Right forelimb (tissue), 1 donor: ENCODE measurements at regions not wholly inside any gene's neighbourhood (a gene's known extent, or its start where the extent isn't known, plus 50 kb on each side); places are given as distances from the start of the nearest gene placed in this dataset.
"Not testable (repeated sequence)": the region's sequence is repeated elsewhere in the genome, so short reads cannot be mapped to it uniquely, and the experiment has no call there.

ENCODE experiments used
- DNase-seq: peaks from one replicate; pipeline ENCODE4 v3.0.0-alpha.2; 2018

- DNase-seq, result no peak
Observed at GRCh38 chr12:45490232-45490881, 239.1 kb upstream of the ARID2 start.

GRCh38 chr12:45494279-45494678 is 235.2 kb upstream of the ARID2 start:
- no peak for DNase-seq

- DNase-seq, result no peak
Observed at GRCh38 chr12:45498645-45499044, 230.9 kb upstream of the ARID2 start.

DNA sequence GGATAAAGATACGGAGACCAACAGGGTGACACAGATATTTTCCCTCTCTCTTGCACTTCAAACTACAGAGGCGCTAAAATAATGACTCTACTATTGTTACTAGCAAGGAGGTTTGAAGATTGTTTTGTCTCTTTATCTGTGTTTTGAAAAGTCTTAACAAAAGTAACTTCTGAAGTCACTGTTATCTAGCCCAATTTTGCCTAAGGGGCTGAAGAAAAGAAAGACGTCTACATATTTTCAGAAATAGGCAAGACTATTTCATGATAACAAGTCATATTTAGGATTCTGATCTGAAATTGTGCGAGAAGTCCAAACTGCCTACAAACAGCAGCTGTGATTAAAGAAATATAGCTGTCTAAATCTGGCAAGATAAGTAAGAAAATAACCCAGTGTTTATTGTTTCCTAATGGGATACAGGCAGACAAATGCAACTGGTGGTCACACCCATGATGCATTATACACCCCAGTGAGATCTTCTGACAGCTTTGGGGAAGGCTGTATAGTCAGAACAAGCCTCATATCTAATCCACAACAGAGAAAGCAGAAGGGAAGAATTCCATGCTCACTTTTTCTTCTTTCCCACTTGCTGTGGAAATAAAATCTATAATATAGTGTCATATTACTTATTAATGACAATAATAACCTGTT is 226.9 kb upstream of the ARID2 start:
- DNase-seq, result no peak

- DNase-seq, result no peak
Observed at GRCh38 chr12:45503899-45504298, 225.6 kb upstream of the ARID2 start.

- no peak for DNase-seq
Observed at GRCh38 chr12:45504316-45505010, 225.0 kb upstream of the ARID2 start.

- no peak for DNase-seq
Observed at GRCh38 chr12:45509187-45509586, 220.3 kb upstream of the ARID2 start.

GRCh38 chr12:45509621-45510020 is 219.9 kb upstream of the ARID2 start:
- DNase-seq, result no peak

DNA sequence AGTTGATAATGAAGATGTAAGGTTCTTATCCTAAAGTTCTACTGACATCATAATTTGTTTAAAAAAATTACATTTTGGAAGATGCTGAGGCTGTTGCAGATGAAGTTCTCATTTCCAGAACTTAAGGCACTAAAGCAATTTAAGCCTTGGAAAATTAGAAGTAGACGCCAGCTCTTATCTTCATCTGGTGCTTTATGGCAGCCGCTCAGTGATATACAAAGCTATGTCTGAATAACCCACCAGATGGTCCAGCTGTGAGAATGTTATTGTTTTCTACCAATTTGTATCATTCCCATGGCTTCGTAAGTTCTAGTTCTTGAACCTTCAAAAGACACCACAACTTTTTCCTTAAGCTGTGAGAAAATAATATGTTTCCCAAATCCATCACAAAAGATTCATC is 212.1 kb upstream of the ARID2 start:
- no peak for DNase-seq

- DNase-seq, result no peak
Observed at GRCh38 chr12:45518291-45519235, 210.9 kb upstream of the ARID2 start.

DNA sequence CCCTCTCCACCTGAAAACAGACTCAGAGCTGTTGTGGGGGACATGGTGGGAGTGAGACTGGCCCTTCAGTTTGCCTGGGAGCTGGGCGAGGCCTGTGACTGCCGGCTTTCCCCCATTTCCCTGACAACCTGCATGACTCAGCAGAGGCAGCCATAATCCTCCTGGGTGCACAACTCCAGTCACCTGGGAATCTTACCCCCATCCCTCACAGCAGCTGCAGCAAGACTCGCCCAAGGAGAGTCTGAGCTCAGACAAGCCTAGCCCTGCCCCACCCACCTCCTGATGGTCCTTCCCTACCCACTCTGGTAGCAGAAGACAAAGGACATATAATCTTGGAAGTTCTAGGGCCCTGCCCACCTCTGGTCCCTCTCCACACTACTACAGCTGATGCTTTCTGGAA is 207.3 kb upstream of the ARID2 start:
- no peak for DNase-seq

GRCh38 chr12:45526823-45527222 is 202.7 kb upstream of the ARID2 start:
- DNase-seq, result not testable (repeated sequence)

- no peak for DNase-seq
Observed at GRCh38 chr12:45532113-45532512, 197.4 kb upstream of the ARID2 start.

GRCh38 chr12:45535610-45536180 is 193.8 kb upstream of the ARID2 start:
- no peak for DNase-seq

DNA sequence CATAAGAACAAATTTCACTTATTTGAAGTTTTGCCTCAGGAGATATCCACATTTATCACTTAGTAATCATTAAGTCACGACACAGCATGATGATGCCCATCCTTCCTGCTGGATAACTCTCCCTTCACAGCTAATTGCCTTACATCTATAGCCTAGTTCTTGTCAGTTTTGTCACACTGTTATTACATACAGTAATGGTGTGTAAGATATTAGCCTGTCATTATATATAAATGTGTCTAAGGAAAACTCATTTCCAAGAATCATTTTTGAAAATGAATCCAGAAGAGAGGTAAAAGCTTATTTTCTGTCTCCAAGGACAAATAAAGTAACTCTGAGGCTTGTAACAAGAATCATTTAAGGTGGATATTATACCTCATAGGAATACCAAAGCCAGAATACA is 193.2 kb upstream of the ARID2 start:
- DNase-seq, result no peak

- DNase-seq, result no peak
Observed at GRCh38 chr12:45540661-45541341, 188.7 kb upstream of the ARID2 start.

- DNase-seq, result peak; percentile 54
Observed at GRCh38 chr12:45543887-45544286, 185.6 kb upstream of the ARID2 start.

DNA sequence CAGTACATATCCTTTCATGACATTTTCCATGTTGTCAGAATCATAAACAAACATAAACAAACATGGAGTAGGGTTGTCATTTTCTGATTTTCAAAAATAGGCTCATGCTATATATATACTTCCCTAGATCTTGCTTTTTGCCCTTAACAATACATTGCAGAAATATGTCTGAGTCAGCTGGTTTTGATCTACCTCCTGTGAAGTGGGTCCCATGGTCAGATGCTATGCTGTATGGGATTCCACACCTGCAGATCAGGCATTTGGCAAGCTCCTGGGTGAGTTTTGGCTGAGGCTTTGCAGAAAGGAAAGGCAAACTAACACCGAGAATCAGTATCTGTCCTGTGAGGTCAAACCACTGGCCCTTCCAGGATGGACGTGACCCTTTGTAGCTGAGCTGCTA is 183.0 kb upstream of the ARID2 start:
- DNase-seq, result no peak

GRCh38 chr12:45547132-45547531 is 182.4 kb upstream of the ARID2 start:
- DNase-seq, result no peak

DNA sequence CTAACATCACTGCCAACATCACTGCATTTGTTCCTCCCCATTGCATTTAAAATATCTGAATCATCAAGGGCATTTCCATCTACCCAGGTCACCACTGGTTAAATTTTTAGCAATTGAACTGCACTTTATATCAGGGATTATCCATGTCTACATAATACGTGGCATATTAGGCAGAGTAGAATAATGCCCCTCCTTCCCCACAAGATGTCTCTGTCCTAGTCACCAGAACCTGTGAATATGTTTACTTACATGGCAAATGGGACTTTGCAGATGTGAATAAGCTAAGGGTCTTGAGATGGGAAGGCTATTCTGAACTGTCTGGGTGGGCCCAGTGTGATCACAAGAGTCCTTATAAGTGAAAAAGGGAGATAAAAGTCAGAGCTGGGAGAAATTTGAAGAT is 181.7 kb upstream of the ARID2 start:
- no peak for DNase-seq

GRCh38 chr12:45548426-45548825 is 181.1 kb upstream of the ARID2 start:
- DNase-seq, result no peak

GRCh38 chr12:45549337-45549902 is 180.1 kb upstream of the ARID2 start:
- no peak for DNase-seq
